Globus pallidus (tissue), 1 donor: ENCODE measurements at regions not wholly inside any gene's neighbourhood (a gene's known extent, or its start where the extent isn't known, plus 50 kb on each side); places are given as distances from the start of the nearest gene placed in this dataset.
"Not testable (repeated sequence)": the region's sequence is repeated elsewhere in the genome, so short reads cannot be mapped to it uniquely, and the experiment has no call there.

Experiments used
- DNase-seq: peaks from one replicate; pipeline ENCODE4 v3.0.0-alpha.2; 2015; ENCODE audit warnings: low spot score

- peak; percentile 75 for DNase-seq
Observed at GRCh38 chr6:22147921-22148776, 148.7 kb downstream of the PRL start.

GRCh38 chr6:22149096-22149495 lies 147.7 kb downstream of the PRL start:
- peak; percentile 67 for DNase-seq

GRCh38 chr6:22149501-22150367 lies 147.1 kb downstream of the PRL start:
- peak; percentile 75 for DNase-seq

- no peak for DNase-seq
Observed at GRCh38 chr6:22150368-22151035, 146.3 kb downstream of the PRL start.

- no peak for DNase-seq
Observed at GRCh38 chr6:22151892-22152291, 144.9 kb downstream of the PRL start.

GRCh38 chr6:22152841-22153240 lies 144.0 kb downstream of the PRL start:
- DNase-seq = no peak

- DNase-seq = no peak
Observed at GRCh38 chr6:22153384-22154158, 143.3 kb downstream of the PRL start.

- no peak for DNase-seq
Observed at GRCh38 chr6:22155551-22155950, 141.3 kb downstream of the PRL start.

- DNase-seq = no peak
Observed at GRCh38 chr6:22157233-22157632, 139.6 kb downstream of the PRL start.

GRCh38 chr6:22164236-22164635 lies 132.6 kb downstream of the PRL start:
- no peak for DNase-seq

GRCh38 chr6:22171006-22171405 lies 125.8 kb downstream of the PRL start:
- DNase-seq = not testable (repeated sequence)

GRCh38 chr6:22171885-22172284 lies 125.0 kb downstream of the PRL start:
- not testable (repeated sequence) for DNase-seq

- DNase-seq = no peak
Observed at GRCh38 chr6:22173311-22173710, 123.5 kb downstream of the PRL start.

- not testable (repeated sequence) for DNase-seq
Observed at GRCh38 chr6:22180250-22180649, 116.6 kb downstream of the PRL start.

GRCh38 chr6:22184371-22184770 lies 112.5 kb downstream of the PRL start:
- no peak for DNase-seq

- no peak for DNase-seq
Observed at GRCh38 chr6:22189946-22190345, 106.9 kb downstream of the PRL start.

GRCh38 chr6:22194188-22194921 lies 102.5 kb downstream of the PRL start:
- DNase-seq = no peak

GRCh38 chr6:22199771-22200170 lies 97.1 kb downstream of the PRL start:
- DNase-seq = no peak

- no peak for DNase-seq
Observed at GRCh38 chr6:22204153-22204552, 92.7 kb downstream of the PRL start.

GRCh38 chr6:22205266-22205665 lies 91.6 kb downstream of the PRL start:
- no peak for DNase-seq

- DNase-seq = no peak
Observed at GRCh38 chr6:22206106-22206505, 90.7 kb downstream of the PRL start.
